AG04450 (cell line): ENCODE measurements at regions not wholly inside any gene's neighbourhood (a gene's known extent, or its start where the extent isn't known, plus 50 kb on each side); places are given as distances from the start of the nearest gene placed in this dataset.

Experiments
- CTCF ChIA-PET: fragments of 300-600, 350-600 bp; formaldehyde crosslinking; extraction: SDS; loops from one replicate; lab custom pipeline; 2022; ENCODE audit warnings: antibody characterized with exemption, inconsistent platforms; lab: Charles Lee
- POLR2A ChIA-PET: fragments of 350-600 bp; formaldehyde crosslinking; extraction: SDS; loops from one replicate; lab custom pipeline; 2021; ENCODE audit warnings: antibody characterized with exemption, inconsistent platforms; lab: Yijun Ruan, JAX
- DNase-seq: peaks from one replicate; pipeline ENCODE4 v3.0.0-alpha.2; 2011; ENCODE audit warnings: low read depth, low spot score
- H3K27ac ChIP-seq: one replicate; pipeline ENCODE4 v1.5.1; 2012; ENCODE audit warnings: low read depth, low read length, control low read depth
- H3K27me3 ChIP-seq: one replicate; pipeline ENCODE4 v1.6.0; 2012; ENCODE audit warnings: low read length; ENCODE audit not compliant: control insufficient read depth, insufficient read depth
- H3K4me3 ChIP-seq: 2 replicates; pipeline ENCODE4 v1.5.1; 2011; ENCODE audit warnings: mild to moderate bottlenecking, low read depth, low read length, control low read depth
- H3K9me3 ChIP-seq: 2 replicates; pipeline ENCODE4 v1.5.1; 2012; ENCODE audit warnings: low read length; ENCODE audit not compliant: control insufficient read depth, insufficient read depth
- CTCF ChIP-seq: IDR thresholded peaks from 2 replicates; pipeline ENCODE4 v1.5.1; 2011; ENCODE audit warnings: low read depth, low read length, control low read depth, inconsistent platforms

DNA sequence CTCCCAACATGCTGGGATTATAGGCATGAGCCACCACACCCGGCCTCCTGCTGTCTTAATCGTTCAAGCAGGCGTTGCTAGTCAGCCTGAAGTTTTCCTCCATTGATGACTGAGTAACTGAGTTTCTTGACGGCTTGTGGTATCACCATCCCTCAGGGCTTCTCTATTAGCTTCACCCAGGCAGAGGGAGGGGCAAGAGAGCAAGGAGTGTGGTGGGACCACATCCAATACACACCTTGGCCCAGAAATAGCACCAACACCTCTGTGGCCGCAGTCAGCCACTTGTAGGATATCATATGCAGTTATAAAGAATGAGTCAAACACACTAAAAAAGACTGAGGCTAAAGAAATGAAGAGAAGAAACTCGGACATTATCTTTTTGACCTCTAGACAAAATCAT, 1009.4 kb upstream of the CELF4 start:
- H3K27ac ChIP-seq: no peak overlapping the region
- ChIA-PET POLR2A (no interaction called here), CTCF (no interaction called here)
- DNase-seq: no peak
- TF ChIP-seq CTCF: no peak
- H3K4me3 ChIP-seq: no peak overlapping the region
- no peaks in the 10 kb centered on the region for H3K27me3 ChIP-seq
- H3K9me3 ChIP-seq: 0 out of 2 replicates have a peak, but pooled peaks cover 3% of the 10 kb centered on the region

DNA sequence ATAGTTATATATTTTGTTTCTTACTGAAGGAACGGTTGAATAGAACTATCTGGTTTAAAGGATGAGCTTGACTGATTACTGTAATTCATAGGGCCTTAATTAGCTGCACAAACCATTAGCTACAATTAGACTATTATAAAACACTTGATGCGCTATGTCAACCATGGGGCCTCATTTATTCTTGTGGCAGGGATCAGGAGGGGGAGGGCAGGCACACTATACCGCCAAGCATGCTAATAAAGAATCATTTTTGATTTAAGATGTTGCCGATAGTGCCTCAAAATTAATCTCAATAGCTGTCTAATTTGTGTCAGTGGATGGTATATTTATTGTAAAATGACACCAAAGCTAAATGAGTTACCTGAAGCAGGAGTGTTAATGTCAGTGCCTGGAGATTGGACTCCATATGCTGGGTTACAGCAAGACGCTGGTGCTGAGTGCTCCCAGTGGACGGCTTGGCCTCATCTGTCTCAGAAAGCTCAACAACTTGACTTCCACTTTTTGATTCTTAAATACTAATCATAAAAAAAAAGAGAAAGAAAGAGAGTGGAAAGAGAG, 1007.0 kb upstream of the CELF4 start:
- CTCF ChIA-PET: no interaction called here

DNA sequence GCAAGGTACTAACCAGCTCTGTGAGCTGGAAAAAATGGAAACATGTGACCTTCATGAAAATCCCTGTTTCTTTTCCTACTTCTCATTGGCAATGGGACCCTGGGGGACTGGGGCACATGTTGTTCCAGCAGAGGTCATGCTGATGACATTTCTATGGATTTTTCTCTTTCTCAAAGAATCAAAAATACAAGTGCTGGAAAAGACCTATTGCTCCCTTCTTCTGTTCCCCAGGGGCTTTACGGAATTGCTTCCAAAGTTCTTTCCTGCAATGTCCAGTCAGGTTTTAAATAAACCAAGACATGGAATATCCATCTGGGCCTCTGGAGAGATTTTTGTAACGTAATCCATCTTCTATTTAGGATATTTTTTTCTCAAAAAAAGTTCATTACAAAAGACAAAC, 1006.1 kb upstream of the CELF4 start:
- peaks cover 7% of the 10 kb centered on the region; the same call in 1 of the 2 replicates for H3K9me3 ChIP-seq
- H3K4me3 ChIP-seq: no peak overlapping the region
- CTCF ChIA-PET: no interaction called here
- POLR2A ChIA-PET: no interaction called here
- no peak for TF ChIP-seq CTCF
- DNase-seq: no peak
- H3K27ac ChIP-seq: no peak overlapping the region
- H3K27me3 ChIP-seq: no peaks in the 10 kb centered on the region

More for the DNA sequence above, 1007.0 kb upstream of the CELF4 start:
- Histone ChIP-seq H3K27ac (no peak overlapping the region), H3K9me3 (peaks cover 7% of the 10 kb centered on the region; the same call in 1 of the 2 replicates), H3K27me3 (no peaks in the 10 kb centered on the region), H3K4me3 (no peak overlapping the region)
- POLR2A ChIA-PET: no interaction called here
- no peak for DNase-seq
- no peak for TF ChIP-seq CTCF

DNA sequence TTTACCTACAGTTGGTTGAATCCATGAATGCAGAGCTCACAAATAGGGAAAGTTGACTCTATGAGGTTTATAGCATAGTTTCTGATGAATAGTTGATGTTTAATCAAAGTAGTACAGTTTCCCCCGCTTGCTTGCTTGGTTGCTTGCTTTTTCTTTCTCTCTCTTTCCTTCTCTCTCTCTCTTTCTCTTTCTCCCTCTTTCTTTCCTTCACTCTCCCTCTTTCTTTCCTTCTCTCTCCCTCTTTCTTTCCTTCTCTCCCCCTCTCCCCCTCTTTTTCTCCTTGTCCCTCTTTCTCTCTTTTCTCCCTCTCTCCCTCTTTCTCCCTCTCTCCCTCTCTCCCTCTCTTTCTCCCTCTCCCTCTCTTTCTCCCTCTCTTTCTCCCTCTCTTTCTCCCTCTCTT, 999.9 kb upstream of the CELF4 start:
- ChIA-PET POLR2A (no interaction called here), CTCF (no interaction called here)
- DNase-seq: no peak
- H3K27me3 ChIP-seq: no peaks in the 10 kb centered on the region
- H3K4me3 ChIP-seq: no peak overlapping the region
- no peak overlapping the region for H3K27ac ChIP-seq
- no peak for TF ChIP-seq CTCF
- peaks cover 4% of the 10 kb centered on the region for H3K9me3 ChIP-seq

- Histone ChIP-seq H3K4me3 (no peak overlapping the region), H3K27ac (no peak overlapping the region), H3K27me3 (no peaks in the 10 kb centered on the region), H3K9me3 (no peaks in the 10 kb centered on the region; the same call in 1 of the 2 replicates)
- ChIA-PET CTCF (no interaction called here), POLR2A (no interaction called here)
- no peak for DNase-seq
- TF ChIP-seq CTCF: no peak
Measured at GRCh38 chr18:38563396-38563980, 997.9 kb upstream of the CELF4 start.
